ENCODE measurements at regions not wholly inside any gene's neighbourhood (a gene's known extent, or its start where the extent isn't known, plus 50 kb on each side); places are given as distances from the start of the nearest gene placed in this dataset.
A peak's percentile ranks its signal among the peaks of the same experiment; 100 is the strongest.

GRCh38 chr20:24798930-24799705 lies 150.0 kb upstream of the CST7 start:
- DNase-seq, result peak; percentile 70

GRCh38 chr20:24799971-24800580 lies 149.0 kb upstream of the CST7 start:
- DNase-seq, result no peak

- no peak for DNase-seq
Observed at GRCh38 chr20:24802286-24802820, 146.7 kb upstream of the CST7 start.

- no peak for DNase-seq
Observed at GRCh38 chr20:24804481-24805206, 144.4 kb upstream of the CST7 start.

- no peak for DNase-seq
Observed at GRCh38 chr20:24805456-24806238, 143.4 kb upstream of the CST7 start.

- no peak for DNase-seq
Observed at GRCh38 chr20:24806705-24807676, 142.1 kb upstream of the CST7 start.

GRCh38 chr20:24808616-24809015 lies 140.5 kb upstream of the CST7 start:
- DNase-seq, result no peak

- no peak for DNase-seq
Observed at GRCh38 chr20:24809606-24810005, 139.5 kb upstream of the CST7 start.

GRCh38 chr20:24810676-24811407 lies 138.2 kb upstream of the CST7 start:
- DNase-seq, result peak; percentile 5

GRCh38 chr20:24812373-24812772 lies 136.7 kb upstream of the CST7 start:
- DNase-seq, result no peak

GRCh38 chr20:24813080-24813479 lies 136.0 kb upstream of the CST7 start:
- DNase-seq, result no peak

- no peak for DNase-seq
Observed at GRCh38 chr20:24813496-24813895, 135.6 kb upstream of the CST7 start.

- no peak for DNase-seq
Observed at GRCh38 chr20:24813936-24814335, 135.1 kb upstream of the CST7 start.

- no peak for DNase-seq
Observed at GRCh38 chr20:24814556-24815195, 134.4 kb upstream of the CST7 start.

- no peak for DNase-seq
Observed at GRCh38 chr20:24815196-24815815, 133.8 kb upstream of the CST7 start.

- DNase-seq, result no peak
Observed at GRCh38 chr20:24815931-24816330, 133.1 kb upstream of the CST7 start.

GRCh38 chr20:24816431-24816830 lies 132.6 kb upstream of the CST7 start:
- DNase-seq, result no peak

- DNase-seq, result no peak
Observed at GRCh38 chr20:24816907-24817306, 132.2 kb upstream of the CST7 start.

- no peak for DNase-seq
Observed at GRCh38 chr20:24817351-24817750, 131.7 kb upstream of the CST7 start.

- no peak for DNase-seq
Observed at GRCh38 chr20:24818056-24818455, 131.0 kb upstream of the CST7 start.

Data from fibroblast of upper back skin (primary cell).